SU-DHL-6 (cell line): ENCODE measurements at regions not wholly inside any gene's neighbourhood (a gene's known extent, or its start where the extent isn't known, plus 50 kb on each side); places are given as distances from the start of the nearest gene placed in this dataset.

Experiments used
- H2AFZ ChIP-seq: fragments of 200-600 bp; sonication (generic); 2 replicates; pipeline ENCODE4 v1.6.1; 2014; ENCODE audit warnings: low read depth, mild to moderate bottlenecking, moderate library complexity, mixed read lengths, antibody characterized with exemption, low read length; ENCODE audit not compliant: severe bottlenecking
- H3F3A ChIP-seq: fragments of 200-600 bp; shearing (Covaris generic); 2 replicates; pipeline ENCODE4 v1.6.0; 2016; ENCODE audit warnings: antibody characterized with exemption, mild to moderate bottlenecking; ENCODE audit not compliant: insufficient read depth
- H3K27ac ChIP-seq: fragments of 200-600 bp; sonication (generic); 2 replicates; pipeline ENCODE4 v1.5.1; 2016; ENCODE audit warnings: low read depth, mild to moderate bottlenecking, low read length, moderate library complexity, mixed read lengths
- H3K27me3 ChIP-seq: fragments of 200-600 bp; sonication (generic), shearing (Covaris generic); 2 replicates; pipeline ENCODE4 v1.6.0; 2014; ENCODE audit warnings: mild to moderate bottlenecking, low read length
- H3K36me3 ChIP-seq: fragments of 200-600 bp; sonication (generic); 2 replicates; pipeline ENCODE4 v1.6.1; 2014; ENCODE audit warnings: mild to moderate bottlenecking, low read length, mixed read lengths
- H3K4me2 ChIP-seq: fragments of 300-600, 200-600 bp; shearing (Covaris generic), sonication (generic); 2 replicates; pipeline ENCODE4 v1.6.0; 2014; ENCODE audit warnings: low read length, low read depth, mild to moderate bottlenecking; ENCODE audit not compliant: poor library complexity, severe bottlenecking
- H3K4me3 ChIP-seq: fragments of 200-600 bp; sonication (generic); 2 replicates; pipeline ENCODE4 v1.5.1; 2014; ENCODE audit warnings: antibody characterized with exemption, low read length, mild to moderate bottlenecking, mixed read lengths; ENCODE audit not compliant: insufficient read depth, poor library complexity, severe bottlenecking
- H3K79me2 ChIP-seq: fragments of 200-600 bp; sonication (generic); 2 replicates; pipeline ENCODE4 v1.6.1; 2014; ENCODE audit warnings: mild to moderate bottlenecking, low read length, moderate library complexity; ENCODE audit not compliant: insufficient read depth
- H3K9ac ChIP-seq: fragments of 200-600 bp; sonication (generic); 2 replicates; pipeline ENCODE4 v1.7.0; 2014; ENCODE audit warnings: mild to moderate bottlenecking, low read length
- H3K9me2 ChIP-seq: fragments of 200-600 bp; sonication (generic); replicated peaks from 2 replicates; pipeline ENCODE4 v1.6.1; 2014; ENCODE audit warnings: low read length; ENCODE audit not compliant: insufficient read depth
- H3K9me3 ChIP-seq: fragments of 200-600 bp; sonication (generic); 2 replicates; pipeline ENCODE4 v1.6.1; 2014; ENCODE audit warnings: low read length, mixed read lengths; ENCODE audit not compliant: insufficient read depth
- H4K20me1 ChIP-seq: fragments of 200-600 bp; sonication (generic); 2 replicates; pipeline ENCODE4 v1.6.1; 2014; ENCODE audit warnings: low read depth, mild to moderate bottlenecking, antibody characterized with exemption, low read length, moderate library complexity, mixed read lengths
- CTCF ChIP-seq: fragments of 200-600 bp; sonication (generic); IDR thresholded peaks from one replicate; pipeline ENCODE4 v1.5.1; 2017; ENCODE audit warnings: antibody characterized with exemption, mild to moderate bottlenecking, low read length, moderate library complexity; ENCODE audit not compliant: insufficient read depth, poor library complexity, severe bottlenecking
- EZH2phosphoT487 ChIP-seq: fragments of 200-600 bp; sonication (generic), shearing (Covaris generic); conservative IDR thresholded peaks from 2 replicates; pipeline ENCODE4 v1.6.1; 2018; ENCODE audit warnings: mild to moderate bottlenecking, antibody characterized with exemption, low read length, moderate library complexity, mixed read lengths

GRCh38 chr19:30074741-30075715 is 133.0 kb downstream of the URI1 start:
- Histone ChIP-seq H3K9me2 (no peaks in the 10 kb centered on the region), H2AFZ (no peak overlapping the region), H3K9me3 (no peaks in the 10 kb centered on the region), H3K36me3 (no peaks in the 10 kb centered on the region), H3K27me3 (0 out of 2 replicates have a peak, but pooled peaks cover 2% of the 10 kb centered on the region), H4K20me1 (no peaks in the 10 kb centered on the region), H3K9ac (no peak overlapping the region), H3K27ac (no peak overlapping the region), H3K4me3 (no peak overlapping the region), H3K4me2 (no peak overlapping the region), H3K79me2 (no peaks in the 10 kb centered on the region), H3F3A (no peaks in the 10 kb centered on the region)
- no peak for TF ChIP-seq CTCF
- TF ChIP-seq EZH2phosphoT487 = no peak

GRCh38 chr19:30076101-30076551 is 134.1 kb downstream of the URI1 start:
- no peaks in the 10 kb centered on the region for H3K9me3 ChIP-seq
- H3K9me2 ChIP-seq = no peaks in the 10 kb centered on the region
- no peak overlapping the region for H3K9ac ChIP-seq
- TF ChIP-seq EZH2phosphoT487 (no peak), CTCF (no peak)
- no peak overlapping the region for H3K4me3 ChIP-seq
- no peak overlapping the region for H3K27ac ChIP-seq
- H3K27me3 ChIP-seq = 0 out of 2 replicates have a peak, but pooled peaks cover 2% of the 10 kb centered on the region
- H3K36me3 ChIP-seq = no peaks in the 10 kb centered on the region
- no peaks in the 10 kb centered on the region for H4K20me1 ChIP-seq
- no peak overlapping the region for H3K4me2 ChIP-seq
- no peaks in the 10 kb centered on the region for H3F3A ChIP-seq
- no peak overlapping the region for H2AFZ ChIP-seq
- no peaks in the 10 kb centered on the region for H3K79me2 ChIP-seq

- Histone ChIP-seq H3K36me3 (no peaks in the 10 kb centered on the region), H3K4me2 (no peak overlapping the region), H3K27me3 (0 out of 2 replicates have a peak, but pooled peaks cover 2% of the 10 kb centered on the region)
Observed at GRCh38 chr19:30076751-30077670, 135.0 kb downstream of the URI1 start.

More at GRCh38 chr19:30076751-30077670, 135.0 kb downstream of the URI1 start:
- no peak overlapping the region for H3K27ac ChIP-seq
- no peaks in the 10 kb centered on the region for H4K20me1 ChIP-seq
- no peaks in the 10 kb centered on the region for H3F3A ChIP-seq
- H3K79me2 ChIP-seq = no peaks in the 10 kb centered on the region
- no peaks in the 10 kb centered on the region for H3K9me2 ChIP-seq
- no peak for TF ChIP-seq EZH2phosphoT487
- TF ChIP-seq CTCF = no peak
- H3K9me3 ChIP-seq = no peaks in the 10 kb centered on the region
- no peak overlapping the region for H2AFZ ChIP-seq
- no peak overlapping the region for H3K4me3 ChIP-seq
- no peak overlapping the region for H3K9ac ChIP-seq
